Caco-2 (cell line): ENCODE measurements at regions not wholly inside any gene's neighbourhood (a gene's known extent, or its start where the extent isn't known, plus 50 kb on each side); places are given as distances from the start of the nearest gene placed in this dataset.
A peak's percentile ranks its signal among the peaks of the same experiment; 100 is the strongest.

Source experiments
- BruUV-seq: library from RNA; stranded (reverse); fragments of 400-500 nt; replicated peaks from 2 replicates; lab custom pipeline; 2021; lab: Mats Ljungman, UMichigan
- CTCF ChIA-PET: fragments of 300-600 bp; sonication (Branson Sonifier 250); formaldehyde crosslinking; loops from one replicate; lab custom pipeline; 2022; ENCODE audit warnings: antibody characterized with exemption; lab: Charles Lee
- POLR2A ChIA-PET: fragments of 300-600 bp; sonication (Branson Sonifier 250); formaldehyde crosslinking; loops from one replicate; lab custom pipeline; 2022; ENCODE audit warnings: antibody characterized with exemption; lab: Charles Lee
- DNase-seq, 2 experiments: peaks; one replicate each; pipeline versions ENCODE4 v3.0.0 to v3.0.0-alpha.2; 2020 to 2022
- H3K27me3 ChIP-seq: replicated peaks from 2 replicates; pipeline ENCODE4 v1.6.0; 2011; ENCODE audit warnings: low read length; ENCODE audit not compliant: control insufficient read depth, insufficient read depth
- H3K36me3 ChIP-seq: 2 replicates; pipeline ENCODE4 v1.5.1; 2011; ENCODE audit warnings: low read length; ENCODE audit not compliant: control insufficient read depth, insufficient read depth
- H3K4me1 ChIP-seq: fragments of 250-450 bp; sonication (Bioruptor Pico); 2 replicates; pipeline ENCODE4 v1.5.1; 2020; ENCODE audit warnings: mild to moderate bottlenecking
- H3K4me3 ChIP-seq: 2 replicates; pipeline ENCODE4 v1.5.1; 2011; ENCODE audit warnings: low read depth, mild to moderate bottlenecking, control low read depth, low read length
- H3K9me3 ChIP-seq: fragments of 250-450 bp; sonication (Bioruptor Pico); 2 replicates; pipeline ENCODE4 v1.5.1; 2020; ENCODE audit warnings: mild to moderate bottlenecking, moderate library complexity
- H3K27ac Mint-ChIP-seq: one replicate; pipeline ENCODE4 v1.8.0; 2022; ENCODE audit warnings: mixed read lengths; ENCODE audit not compliant: unreplicated experiment
- H3K27me3 Mint-ChIP-seq: one replicate; pipeline ENCODE4 v1.8.0; 2022; ENCODE audit warnings: mixed read lengths; ENCODE audit not compliant: insufficient read depth, unreplicated experiment
- H3K36me3 Mint-ChIP-seq: one replicate; pipeline ENCODE4 v1.8.0; 2022; ENCODE audit warnings: mild to moderate bottlenecking, mixed read lengths; ENCODE audit not compliant: insufficient read depth, unreplicated experiment
- H3K4me1 Mint-ChIP-seq: one replicate; pipeline ENCODE4 v1.8.0; 2022; ENCODE audit warnings: low read depth, mixed read lengths; ENCODE audit not compliant: unreplicated experiment
- H3K4me3 Mint-ChIP-seq: one replicate; pipeline ENCODE4 v1.8.0; 2022; ENCODE audit warnings: mild to moderate bottlenecking, moderate library complexity, mixed read lengths; ENCODE audit not compliant: unreplicated experiment
- H3K9me3 Mint-ChIP-seq: one replicate; pipeline ENCODE4 v1.8.0; 2022; ENCODE audit warnings: mixed read lengths; ENCODE audit not compliant: unreplicated experiment
- intact Hi-C: fragments of 100-400 bp; cut with micrococcal nuclease; formaldehyde crosslinking; loops from one replicate; pipeline ENCODE4 v1.10.0; 2022; ENCODE audit not compliant: unreplicated experiment
- TF ChIP-seq, protein P1 (sequence below), 2 experiments: fragments of 200-600 bp in 1 of 2; IDR thresholded peaks; 1 replicate in 1 of 2; 2 replicates in 1 of 2; pipeline versions ENCODE4 v1.5.1 to v1.8.0; 2011 to 2022; ENCODE audit warnings: antibody characterized with exemption in 1 of 2, control low read depth in 1 of 2, inconsistent platforms in 1 of 2, low read depth in 1 of 2, low read length in 1 of 2, mild to moderate bottlenecking in 1 of 2, moderate library complexity in 1 of 2; ENCODE audit not compliant: insufficient read depth in 1 of 2, severe bottlenecking in 1 of 2, unreplicated experiment in 1 of 2

DNA sequence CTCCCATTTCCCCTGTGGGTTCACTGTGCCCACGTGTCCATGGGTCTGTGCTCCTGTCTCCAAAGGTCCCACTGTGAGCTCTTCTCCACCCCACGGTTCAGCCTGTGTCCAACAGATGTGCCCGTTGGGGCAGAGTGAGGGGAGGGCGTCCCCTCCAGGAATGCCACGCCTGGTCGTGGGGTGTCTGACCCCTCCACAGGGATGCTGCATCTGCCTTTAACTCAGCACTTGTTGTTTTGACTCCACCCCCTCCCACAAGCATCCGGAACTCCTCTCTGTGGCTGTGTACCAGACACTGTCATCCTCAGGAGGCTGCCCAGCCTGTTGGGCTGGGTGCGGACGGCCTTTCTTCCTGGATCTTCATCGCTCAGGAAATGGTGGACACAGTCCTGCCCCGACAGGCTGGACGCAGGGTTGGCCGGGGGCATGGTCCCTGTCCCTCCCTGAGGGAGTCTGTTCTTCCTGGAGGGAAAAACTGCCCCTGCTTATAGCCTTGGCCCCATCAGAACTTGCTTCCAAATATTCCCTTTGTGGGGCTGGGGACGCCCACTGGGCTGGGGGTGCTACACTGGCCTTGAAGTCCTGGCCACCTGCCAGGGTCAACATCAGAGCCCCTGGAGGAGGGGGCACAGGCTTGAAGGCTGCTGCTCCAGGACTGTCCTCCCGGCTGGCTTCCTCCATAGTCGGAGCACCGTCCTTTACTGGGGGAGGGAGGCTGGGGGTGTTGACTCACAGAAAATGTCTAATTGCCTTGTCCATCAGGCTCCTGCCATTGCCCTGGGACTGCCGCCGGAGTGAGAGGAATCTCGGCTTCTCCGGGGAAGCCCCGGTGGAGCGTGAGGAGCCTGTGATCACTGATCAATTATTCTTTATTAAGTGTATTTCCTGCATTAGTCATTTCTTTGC is 182.0 kb upstream of the C1orf174 start:
- DNase-seq = peak in 1 of 2 experiments; percentile 5
- TF ChIP-seq, protein P1, sequence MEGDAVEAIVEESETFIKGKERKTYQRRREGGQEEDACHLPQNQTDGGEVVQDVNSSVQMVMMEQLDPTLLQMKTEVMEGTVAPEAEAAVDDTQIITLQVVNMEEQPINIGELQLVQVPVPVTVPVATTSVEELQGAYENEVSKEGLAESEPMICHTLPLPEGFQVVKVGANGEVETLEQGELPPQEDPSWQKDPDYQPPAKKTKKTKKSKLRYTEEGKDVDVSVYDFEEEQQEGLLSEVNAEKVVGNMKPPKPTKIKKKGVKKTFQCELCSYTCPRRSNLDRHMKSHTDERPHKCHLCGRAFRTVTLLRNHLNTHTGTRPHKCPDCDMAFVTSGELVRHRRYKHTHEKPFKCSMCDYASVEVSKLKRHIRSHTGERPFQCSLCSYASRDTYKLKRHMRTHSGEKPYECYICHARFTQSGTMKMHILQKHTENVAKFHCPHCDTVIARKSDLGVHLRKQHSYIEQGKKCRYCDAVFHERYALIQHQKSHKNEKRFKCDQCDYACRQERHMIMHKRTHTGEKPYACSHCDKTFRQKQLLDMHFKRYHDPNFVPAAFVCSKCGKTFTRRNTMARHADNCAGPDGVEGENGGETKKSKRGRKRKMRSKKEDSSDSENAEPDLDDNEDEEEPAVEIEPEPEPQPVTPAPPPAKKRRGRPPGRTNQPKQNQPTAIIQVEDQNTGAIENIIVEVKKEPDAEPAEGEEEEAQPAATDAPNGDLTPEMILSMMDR (IDR thresholded peaks at IDR 0.05; ENCODE audit: insufficient read depth in 1 of 2, low read depth in 1 of 2, low read length in 1 of 2, severe bottlenecking in 1 of 2, unreplicated experiment in 1 of 2) = no peak
- Histone ChIP-seq H3K27me3 (no peaks in the 10 kb centered on the region), H3K36me3 (no peaks in the 10 kb centered on the region), H3K4me1 (no peaks in the 10 kb centered on the region), H3K9me3 (no peaks in the 10 kb centered on the region), H3K4me3 (no peak overlapping the region)
- H3K27ac Mint-ChIP-seq = no peak overlapping the region
- no peak overlapping the region for H3K4me3 Mint-ChIP-seq
- ChIA-PET CTCF (no interaction called here), POLR2A (no interaction called here)
- no peaks in the 10 kb centered on the region for H3K9me3 Mint-ChIP-seq
- no peaks in the 10 kb centered on the region for H3K4me1 Mint-ChIP-seq
- intact Hi-C loops = no loop called here
- peaks cover 8% of the 10 kb centered on the region for H3K27me3 Mint-ChIP-seq
- H3K36me3 Mint-ChIP-seq = no peaks in the 10 kb centered on the region
- no TSS peak for BruUV-seq

DNA sequence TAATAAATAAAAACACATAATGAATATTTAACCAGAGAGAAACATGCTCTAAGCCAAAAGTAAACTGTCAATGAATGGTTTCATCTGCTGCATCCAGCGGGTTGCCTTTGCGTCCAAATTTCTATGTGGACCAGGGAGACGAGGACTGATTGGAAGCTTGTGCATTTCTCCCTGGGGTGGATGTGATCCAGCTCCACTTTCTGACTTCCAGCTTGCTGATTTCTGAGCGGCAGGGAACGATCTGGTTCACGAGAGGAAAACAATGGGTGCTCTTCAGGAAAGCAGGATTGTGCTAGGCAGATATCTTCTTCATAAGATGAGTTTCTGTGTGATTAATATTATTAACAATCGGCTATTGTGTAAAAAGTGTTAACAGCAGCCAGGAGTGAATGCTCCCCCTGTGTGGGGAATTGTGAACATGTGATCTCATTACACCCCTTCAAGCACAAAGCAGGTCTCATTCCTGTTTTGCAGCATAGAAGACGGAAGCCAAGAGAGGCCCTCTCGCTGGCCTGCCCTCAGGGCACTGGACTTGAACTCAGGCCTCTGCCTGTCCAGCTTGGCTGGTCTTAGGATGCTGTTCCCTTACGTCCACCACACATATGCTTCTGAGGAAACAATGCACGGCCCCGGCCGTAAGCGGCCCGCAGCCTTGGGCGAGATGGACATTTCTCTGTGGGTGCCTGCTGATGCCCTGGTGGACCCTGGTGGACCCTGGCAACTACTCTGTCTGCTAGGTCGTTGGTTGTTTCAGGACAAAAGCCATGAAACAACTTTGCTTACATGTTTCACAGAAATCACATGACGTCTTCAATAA is 183.4 kb upstream of the C1orf174 start:
- no peak overlapping the region for H3K4me3 Mint-ChIP-seq
- no TSS peak for BruUV-seq
- Histone ChIP-seq H3K4me3 (no peak overlapping the region), H3K9me3 (no peaks in the 10 kb centered on the region), H3K36me3 (no peaks in the 10 kb centered on the region), H3K4me1 (no peaks in the 10 kb centered on the region), H3K27me3 (no peaks in the 10 kb centered on the region)
- no peak for DNase-seq
- no peaks in the 10 kb centered on the region for H3K36me3 Mint-ChIP-seq
- H3K4me1 Mint-ChIP-seq = no peaks in the 10 kb centered on the region
- peaks cover 13% of the 10 kb centered on the region for H3K27me3 Mint-ChIP-seq
- ChIA-PET POLR2A (no interaction called here), CTCF (no interaction called here)
- intact Hi-C loops = no loop called here
- H3K27ac Mint-ChIP-seq = no peak overlapping the region
- no peaks in the 10 kb centered on the region for H3K9me3 Mint-ChIP-seq
- TF ChIP-seq, protein P1 (IDR thresholded peaks at IDR 0.05; ENCODE audit: insufficient read depth in 1 of 2, low read depth in 1 of 2, low read length in 1 of 2, severe bottlenecking in 1 of 2, unreplicated experiment in 1 of 2) = no peak

DNA sequence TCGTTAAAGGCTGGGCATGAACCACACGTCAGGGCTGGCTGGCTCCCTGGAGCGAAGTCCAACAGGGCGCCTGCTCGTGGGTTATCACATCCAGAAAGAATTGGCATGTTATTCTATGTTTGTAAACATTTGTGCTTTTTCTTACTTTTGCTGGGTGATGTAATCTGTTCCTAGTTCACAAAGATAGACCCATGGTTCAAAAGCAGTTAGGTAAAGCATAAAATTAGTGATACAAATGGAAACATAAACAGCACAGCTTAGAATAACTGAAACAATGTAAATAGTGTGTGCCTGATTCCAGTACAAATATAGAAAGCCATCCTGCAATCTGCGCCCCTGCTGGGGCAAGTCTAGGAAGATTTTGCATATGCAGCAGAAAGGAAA is 184.0 kb upstream of the C1orf174 start:
- ChIA-PET POLR2A (no interaction called here), CTCF (no interaction called here)
- no peak for DNase-seq
- intact Hi-C loops = no loop called here
- Mint-ChIP-seq H3K9me3 (no peaks in the 10 kb centered on the region), H3K27ac (no peak overlapping the region), H3K4me3 (no peak overlapping the region), H3K36me3 (no peaks in the 10 kb centered on the region), H3K27me3 (peaks cover 14% of the 10 kb centered on the region), H3K4me1 (no peaks in the 10 kb centered on the region)
- Histone ChIP-seq H3K4me1 (no peaks in the 10 kb centered on the region), H3K4me3 (no peak overlapping the region), H3K36me3 (no peaks in the 10 kb centered on the region), H3K27me3 (no peaks in the 10 kb centered on the region), H3K9me3 (no peaks in the 10 kb centered on the region)
- TF ChIP-seq, protein P1 (IDR thresholded peaks at IDR 0.05; ENCODE audit: insufficient read depth in 1 of 2, low read depth in 1 of 2, low read length in 1 of 2, severe bottlenecking in 1 of 2, unreplicated experiment in 1 of 2) = no peak
- no TSS peak for BruUV-seq
